ENCODE measurements at regions not wholly inside any gene's neighbourhood (a gene's known extent, or its start where the extent isn't known, plus 50 kb on each side); places are given as distances from the start of the nearest gene placed in this dataset.

GRCh38 chr2:8597094-8597493, 84.8 kb upstream of the ID2 start:
- no peak for TF ChIP-seq CTCF (IDR thresholded peaks at IDR 0.05)
- no peak for TF ChIP-seq POLR2AphosphoS5 (IDR thresholded peaks at IDR 0.05)
- TF ChIP-seq POLR2A (IDR thresholded peaks at IDR 0.05): no peak
